GM23338 (cell line): ENCODE measurements at regions not wholly inside any gene's neighbourhood (a gene's known extent, or its start where the extent isn't known, plus 50 kb on each side); places are given as distances from the start of the nearest gene placed in this dataset.

Experiments
- CREB1 ChIP-seq: fragments of 250-450 bp; sonication (Bioruptor Pico); IDR thresholded peaks from 2 replicates; pipeline ENCODE4 v1.5.0; 2020; ENCODE audit warnings: low read depth, mild to moderate bottlenecking, moderate library complexity
- ETS1 ChIP-seq: IDR thresholded peaks from 2 replicates; pipeline ENCODE4 v1.6.1; 2016; ENCODE audit warnings: antibody characterized with exemption
- JUNB ChIP-seq: IDR thresholded peaks from one replicate; pipeline ENCODE4 v1.6.1; 2016; ENCODE audit warnings: antibody characterized with exemption; ENCODE audit not compliant: unreplicated experiment
- NANOG ChIP-seq: IDR thresholded peaks from 2 replicates; pipeline ENCODE4 v1.6.1; 2016; ENCODE audit warnings: antibody characterized with exemption, borderline replicate concordance
- POLR2AphosphoS5 ChIP-seq: IDR thresholded peaks from 2 replicates; pipeline ENCODE4 v1.6.1; 2016; ENCODE audit warnings: antibody characterized with exemption, low read depth
- STAT1 ChIP-seq: IDR thresholded peaks from one replicate; pipeline ENCODE4 v1.6.1; 2016; ENCODE audit warnings: antibody characterized with exemption; ENCODE audit not compliant: unreplicated experiment
- ZNF114 ChIP-seq: fragments of 250-450 bp; sonication (Bioruptor Pico); IDR thresholded peaks from 2 replicates; pipeline ENCODE4 v1.5.0; 2020; ENCODE audit warnings: mild to moderate bottlenecking, moderate library complexity
- ZNF331 ChIP-seq: fragments of 250-450 bp; sonication (Bioruptor Pico); IDR thresholded peaks from 2 replicates; pipeline ENCODE4 v1.5.0; 2020; ENCODE audit warnings: low read depth, mild to moderate bottlenecking, moderate library complexity
- ZNF462 ChIP-seq: fragments of 250-450 bp; sonication (Bioruptor Pico); IDR thresholded peaks from 2 replicates; pipeline ENCODE4 v1.5.0; 2020; ENCODE audit warnings: mild to moderate bottlenecking, moderate library complexity
- TF ChIP-seq, protein P1 (sequence below): IDR thresholded peaks from one replicate; pipeline ENCODE4 v1.6.1; 2018; ENCODE audit warnings: antibody characterized with exemption; ENCODE audit not compliant: unreplicated experiment

DNA sequence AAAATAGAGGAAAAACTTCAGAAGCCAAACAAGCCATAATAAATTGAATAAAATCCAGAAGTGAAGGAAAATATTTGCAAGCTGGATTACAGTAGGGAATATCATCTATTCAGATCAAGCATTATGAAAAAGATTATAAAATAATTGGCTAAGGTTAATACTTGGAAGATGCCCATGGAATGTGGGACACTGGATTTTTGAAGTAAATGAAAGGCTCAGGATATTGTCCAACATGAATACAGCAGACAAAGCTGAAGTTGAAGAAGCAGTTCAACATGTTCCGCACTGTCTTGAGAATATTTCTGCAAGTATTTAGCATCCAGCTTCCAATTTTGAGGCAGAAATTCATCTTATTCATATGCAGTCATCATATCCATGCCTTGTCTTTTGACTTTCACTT is 1278.4 kb upstream of the GJE1 start (continued):
- no peak for TF ChIP-seq ZNF462 (CRISPR knock-in tag)
- no peak for TF ChIP-seq POLR2AphosphoS5
- no peak for TF ChIP-seq ZNF114
- no peak for TF ChIP-seq JUNB
- no peak for TF ChIP-seq NANOG
- no peak for TF ChIP-seq ZNF331 (CRISPR knock-in tag)
- no peak for TF ChIP-seq CREB1 (CRISPR knock-in tag)
- TF ChIP-seq, protein P1, sequence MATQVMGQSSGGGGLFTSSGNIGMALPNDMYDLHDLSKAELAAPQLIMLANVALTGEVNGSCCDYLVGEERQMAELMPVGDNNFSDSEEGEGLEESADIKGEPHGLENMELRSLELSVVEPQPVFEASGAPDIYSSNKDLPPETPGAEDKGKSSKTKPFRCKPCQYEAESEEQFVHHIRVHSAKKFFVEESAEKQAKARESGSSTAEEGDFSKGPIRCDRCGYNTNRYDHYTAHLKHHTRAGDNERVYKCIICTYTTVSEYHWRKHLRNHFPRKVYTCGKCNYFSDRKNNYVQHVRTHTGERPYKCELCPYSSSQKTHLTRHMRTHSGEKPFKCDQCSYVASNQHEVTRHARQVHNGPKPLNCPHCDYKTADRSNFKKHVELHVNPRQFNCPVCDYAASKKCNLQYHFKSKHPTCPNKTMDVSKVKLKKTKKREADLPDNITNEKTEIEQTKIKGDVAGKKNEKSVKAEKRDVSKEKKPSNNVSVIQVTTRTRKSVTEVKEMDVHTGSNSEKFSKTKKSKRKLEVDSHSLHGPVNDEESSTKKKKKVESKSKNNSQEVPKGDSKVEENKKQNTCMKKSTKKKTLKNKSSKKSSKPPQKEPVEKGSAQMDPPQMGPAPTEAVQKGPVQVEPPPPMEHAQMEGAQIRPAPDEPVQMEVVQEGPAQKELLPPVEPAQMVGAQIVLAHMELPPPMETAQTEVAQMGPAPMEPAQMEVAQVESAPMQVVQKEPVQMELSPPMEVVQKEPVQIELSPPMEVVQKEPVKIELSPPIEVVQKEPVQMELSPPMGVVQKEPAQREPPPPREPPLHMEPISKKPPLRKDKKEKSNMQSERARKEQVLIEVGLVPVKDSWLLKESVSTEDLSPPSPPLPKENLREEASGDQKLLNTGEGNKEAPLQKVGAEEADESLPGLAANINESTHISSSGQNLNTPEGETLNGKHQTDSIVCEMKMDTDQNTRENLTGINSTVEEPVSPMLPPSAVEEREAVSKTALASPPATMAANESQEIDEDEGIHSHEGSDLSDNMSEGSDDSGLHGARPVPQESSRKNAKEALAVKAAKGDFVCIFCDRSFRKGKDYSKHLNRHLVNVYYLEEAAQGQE: no peak
- no peak for TF ChIP-seq STAT1
- TF ChIP-seq ETS1: no peak
